MCF 10A (cell line): ENCODE measurements at regions not wholly inside any gene's neighbourhood (a gene's known extent, or its start where the extent isn't known, plus 50 kb on each side); places are given as distances from the start of the nearest gene placed in this dataset.

Experiments
- BruUV-seq: library from RNA; stranded (reverse); fragments of 400-500 nt; replicated peaks from 2 replicates; lab custom pipeline; 2021; lab: Mats Ljungman, UMichigan
- CTCF ChIA-PET: fragments of 300-600 bp; sonication (Branson Sonifier 250); formaldehyde crosslinking; extraction: SDS; loops from one replicate; lab custom pipeline; 2021; ENCODE audit warnings: antibody characterized with exemption, inconsistent platforms; lab: Yijun Ruan, JAX
- POLR2A ChIA-PET: fragments of 300-600, 350-650 bp; sonication (Branson Sonifier 250); formaldehyde crosslinking; extraction: SDS; loops from one replicate; lab custom pipeline; 2020; ENCODE audit warnings: antibody characterized with exemption, inconsistent platforms; lab: Yijun Ruan, JAX
- DNase-seq: peaks from one replicate; pipeline ENCODE4 v3.0.0-alpha.2; 2018; ENCODE audit not compliant: unreplicated experiment
- H3K27ac Mint-ChIP-seq: one replicate; pipeline ENCODE4 v1.8.0; 2022; ENCODE audit warnings: mild to moderate bottlenecking, low read depth, mixed read lengths; ENCODE audit not compliant: unreplicated experiment
- H3K27me3 Mint-ChIP-seq: one replicate; pipeline ENCODE4 v1.8.0; 2022; ENCODE audit warnings: mixed read lengths; ENCODE audit not compliant: insufficient read depth, unreplicated experiment
- H3K36me3 Mint-ChIP-seq: one replicate; pipeline ENCODE4 v1.8.0; 2022; ENCODE audit warnings: mild to moderate bottlenecking, moderate library complexity, mixed read lengths; ENCODE audit not compliant: insufficient read depth, unreplicated experiment
- H3K4me1 Mint-ChIP-seq: one replicate; pipeline ENCODE4 v1.8.0; 2022; ENCODE audit warnings: mixed read lengths; ENCODE audit not compliant: insufficient read depth, unreplicated experiment
- H3K4me3 Mint-ChIP-seq: one replicate; pipeline ENCODE4 v1.8.0; 2022; ENCODE audit warnings: mild to moderate bottlenecking, moderate library complexity, mixed read lengths; ENCODE audit not compliant: unreplicated experiment
- H3K9me3 Mint-ChIP-seq: one replicate; pipeline ENCODE4 v1.8.0; 2022; ENCODE audit warnings: mixed read lengths; ENCODE audit not compliant: unreplicated experiment
- intact Hi-C: fragments of 100-400 bp; cut with micrococcal nuclease; formaldehyde crosslinking; loops from 2 replicates; pipeline ENCODE4 v1.14.1; 2022
- TF ChIP-seq, protein P1 (sequence below): fragments of 200-600 bp; IDR thresholded peaks from one replicate; pipeline ENCODE4 v1.8.0; 2022; ENCODE audit warnings: antibody characterized with exemption, mild to moderate bottlenecking; ENCODE audit not compliant: unreplicated experiment

- TF ChIP-seq, protein P1, sequence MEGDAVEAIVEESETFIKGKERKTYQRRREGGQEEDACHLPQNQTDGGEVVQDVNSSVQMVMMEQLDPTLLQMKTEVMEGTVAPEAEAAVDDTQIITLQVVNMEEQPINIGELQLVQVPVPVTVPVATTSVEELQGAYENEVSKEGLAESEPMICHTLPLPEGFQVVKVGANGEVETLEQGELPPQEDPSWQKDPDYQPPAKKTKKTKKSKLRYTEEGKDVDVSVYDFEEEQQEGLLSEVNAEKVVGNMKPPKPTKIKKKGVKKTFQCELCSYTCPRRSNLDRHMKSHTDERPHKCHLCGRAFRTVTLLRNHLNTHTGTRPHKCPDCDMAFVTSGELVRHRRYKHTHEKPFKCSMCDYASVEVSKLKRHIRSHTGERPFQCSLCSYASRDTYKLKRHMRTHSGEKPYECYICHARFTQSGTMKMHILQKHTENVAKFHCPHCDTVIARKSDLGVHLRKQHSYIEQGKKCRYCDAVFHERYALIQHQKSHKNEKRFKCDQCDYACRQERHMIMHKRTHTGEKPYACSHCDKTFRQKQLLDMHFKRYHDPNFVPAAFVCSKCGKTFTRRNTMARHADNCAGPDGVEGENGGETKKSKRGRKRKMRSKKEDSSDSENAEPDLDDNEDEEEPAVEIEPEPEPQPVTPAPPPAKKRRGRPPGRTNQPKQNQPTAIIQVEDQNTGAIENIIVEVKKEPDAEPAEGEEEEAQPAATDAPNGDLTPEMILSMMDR = no peak
- H3K27ac Mint-ChIP-seq = no peak overlapping the region
- ChIA-PET POLR2A (interaction anchor here (0.6 kb wide), 1 partner anchor 1401 kb away, joined by 3 read pairs; no protein-coding TSS in a partner anchor), CTCF (no interaction called here)
- H3K4me3 Mint-ChIP-seq = no peak overlapping the region
- no peaks in the 10 kb centered on the region for H3K27me3 Mint-ChIP-seq
- no peaks in the 10 kb centered on the region for H3K36me3 Mint-ChIP-seq
- no TSS peak for BruUV-seq
- intact Hi-C loops = no loop called here
- DNase-seq = no peak
- H3K9me3 Mint-ChIP-seq = no peaks in the 10 kb centered on the region
- H3K4me1 Mint-ChIP-seq = peaks cover 14% of the 10 kb centered on the region
These were observed 739.3 kb downstream of the PLA2G4A start for GRCh38 chr1:187568067-187568466.

DNA sequence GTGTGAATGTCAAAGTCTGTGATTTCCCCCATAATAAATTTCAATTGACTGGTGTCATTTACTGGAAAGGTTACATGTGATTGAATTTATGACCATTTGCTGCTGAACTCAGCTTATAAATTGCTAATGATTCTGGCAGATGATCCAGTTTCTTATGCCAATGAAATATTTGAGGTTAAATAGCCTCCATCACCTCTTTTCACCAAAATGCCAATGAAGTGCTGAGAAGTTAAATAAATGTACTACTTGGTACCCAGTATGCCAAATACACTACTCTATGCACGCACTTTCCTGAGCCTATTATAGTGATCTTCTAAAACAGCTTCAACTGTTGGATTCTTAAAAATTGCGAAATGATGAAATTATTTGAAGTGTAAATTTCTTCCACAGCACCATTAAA is 741.4 kb downstream of the PLA2G4A start:
- Mint-ChIP-seq H3K4me3 (no peak overlapping the region), H3K27me3 (no peaks in the 10 kb centered on the region), H3K36me3 (no peaks in the 10 kb centered on the region), H3K27ac (no peak overlapping the region), H3K9me3 (no peaks in the 10 kb centered on the region), H3K4me1 (peaks cover 14% of the 10 kb centered on the region)
- TF ChIP-seq, protein P1 = no peak
- POLR2A ChIA-PET = no interaction called here
- no TSS peak for BruUV-seq
- intact Hi-C loops = no loop called here
- CTCF ChIA-PET = interaction anchor here (1.1 kb wide), 1 partner anchor 15 kb away, joined by 3 read pairs; no protein-coding TSS in a partner anchor
- DNase-seq = no peak

- intact Hi-C loops = no loop called here
- BruUV-seq = no TSS peak
- Mint-ChIP-seq H3K9me3 (no peaks in the 10 kb centered on the region), H3K27me3 (no peaks in the 10 kb centered on the region), H3K4me1 (no peaks in the 10 kb centered on the region), H3K36me3 (no peaks in the 10 kb centered on the region), H3K4me3 (no peak overlapping the region), H3K27ac (no peak overlapping the region)
- TF ChIP-seq, protein P1 = no peak
- ChIA-PET POLR2A (no interaction called here), CTCF (interaction anchor here (0.7 kb wide), 1 partner anchor 1481 kb away, joined by 3 read pairs; no protein-coding TSS in a partner anchor)
- DNase-seq = no peak
These were observed 748.9 kb downstream of the PLA2G4A start for GRCh38 chr1:187577610-187578009.

GRCh38 chr1:187588917-187589316 is 760.2 kb downstream of the PLA2G4A start:
- no peak overlapping the region for H3K27ac Mint-ChIP-seq
- H3K27me3 Mint-ChIP-seq = no peaks in the 10 kb centered on the region
- DNase-seq = no peak
- no peaks in the 10 kb centered on the region for H3K9me3 Mint-ChIP-seq
- no peaks in the 10 kb centered on the region for H3K4me1 Mint-ChIP-seq
- no TSS peak for BruUV-seq
- TF ChIP-seq, protein P1 = no peak
- ChIA-PET POLR2A (no interaction called here), CTCF (interaction anchor here (0.6 kb wide), 1 partner anchor 339 kb away, joined by 3 read pairs; no protein-coding TSS in a partner anchor)
- intact Hi-C loops = loop anchor here (1.0 kb wide), 1 partner anchor 34 kb away; no protein-coding TSS in a partner anchor
- no peaks in the 10 kb centered on the region for H3K36me3 Mint-ChIP-seq
- no peak overlapping the region for H3K4me3 Mint-ChIP-seq
